ENCODE measurements at regions not wholly inside any gene's neighbourhood (a gene's known extent, or its start where the extent isn't known, plus 50 kb on each side); places are given as distances from the start of the nearest gene placed in this dataset.
A peak's percentile ranks its signal among the peaks of the same experiment; 100 is the strongest.

DNA sequence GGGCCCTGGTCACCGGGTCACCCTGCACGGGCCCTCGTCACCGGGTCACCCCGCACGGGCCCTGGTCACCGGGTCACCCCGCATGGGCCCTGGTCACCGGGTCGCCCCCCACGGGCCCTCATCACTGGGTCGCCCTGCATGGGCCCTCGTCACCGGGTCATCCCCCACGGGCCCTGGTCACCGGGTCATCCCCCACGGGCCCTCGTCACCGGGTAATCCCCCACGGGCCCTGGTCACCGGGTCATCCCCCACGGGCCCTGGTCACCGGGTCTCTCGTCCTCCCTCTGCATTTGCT is 77.6 kb downstream of the RIPK4 start:
- DNase-seq: no peak

GRCh38 chr21:41687633-41688032 is 79.2 kb downstream of the RIPK4 start:
- DNase-seq: no peak

GRCh38 chr21:41686664-41687063 is 80.2 kb downstream of the RIPK4 start:
- DNase-seq: no peak

DNA sequence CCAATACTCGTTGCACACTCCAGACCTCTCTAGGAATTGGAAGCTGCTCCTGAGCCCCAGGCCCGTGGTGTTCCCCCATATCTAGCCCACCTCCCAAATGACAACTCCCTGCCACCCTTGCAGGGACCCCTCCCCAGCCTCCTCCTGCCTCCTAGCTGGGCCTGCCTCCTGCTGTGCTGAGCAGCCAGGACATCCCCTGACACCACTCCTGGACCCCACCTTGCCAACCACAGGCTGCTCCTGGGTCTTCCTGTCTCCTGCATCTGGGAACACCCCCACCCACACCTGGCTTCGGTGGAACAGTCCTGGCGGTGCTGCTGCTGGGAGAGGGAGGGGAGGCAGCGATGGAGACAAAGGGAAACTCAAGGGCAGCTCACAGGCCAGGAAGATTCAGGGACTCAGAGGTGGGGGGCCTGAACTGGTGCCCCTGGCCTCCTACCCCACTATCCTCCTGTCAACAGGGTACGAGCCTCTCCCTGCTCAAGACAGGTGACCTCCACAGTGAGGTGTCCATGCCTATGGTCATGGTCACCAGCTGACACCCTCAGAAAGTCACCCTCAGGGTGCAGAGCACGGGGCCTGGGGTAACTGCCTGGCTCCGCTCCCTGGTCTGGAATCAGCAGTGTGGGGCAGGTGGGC is 81.2 kb downstream of the RIPK4 start:
- DNase-seq: no peak

- no peak for DNase-seq
Measured at GRCh38 chr21:41684381-41685245, 82.2 kb downstream of the RIPK4 start.

DNA sequence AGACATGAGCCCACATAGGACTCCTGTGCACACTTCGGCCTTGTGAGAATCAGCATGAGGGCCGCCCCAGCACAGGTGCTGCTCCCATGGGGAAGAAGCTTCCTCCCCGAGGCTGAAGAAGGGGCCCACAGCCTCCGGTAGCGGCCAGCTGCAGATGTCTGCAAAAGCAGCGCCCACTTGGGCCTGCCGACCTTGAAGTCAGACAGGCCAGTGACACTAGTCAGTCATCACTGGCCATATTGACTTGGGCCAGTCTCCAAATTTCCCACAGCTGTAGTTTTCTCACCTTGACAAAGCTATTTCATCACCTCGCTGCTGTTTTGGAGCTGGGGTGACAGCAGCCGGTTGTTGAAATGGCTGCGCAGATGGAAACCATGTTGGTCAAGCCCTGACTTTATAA is 83.0 kb downstream of the RIPK4 start:
- DNase-seq: no peak

DNA sequence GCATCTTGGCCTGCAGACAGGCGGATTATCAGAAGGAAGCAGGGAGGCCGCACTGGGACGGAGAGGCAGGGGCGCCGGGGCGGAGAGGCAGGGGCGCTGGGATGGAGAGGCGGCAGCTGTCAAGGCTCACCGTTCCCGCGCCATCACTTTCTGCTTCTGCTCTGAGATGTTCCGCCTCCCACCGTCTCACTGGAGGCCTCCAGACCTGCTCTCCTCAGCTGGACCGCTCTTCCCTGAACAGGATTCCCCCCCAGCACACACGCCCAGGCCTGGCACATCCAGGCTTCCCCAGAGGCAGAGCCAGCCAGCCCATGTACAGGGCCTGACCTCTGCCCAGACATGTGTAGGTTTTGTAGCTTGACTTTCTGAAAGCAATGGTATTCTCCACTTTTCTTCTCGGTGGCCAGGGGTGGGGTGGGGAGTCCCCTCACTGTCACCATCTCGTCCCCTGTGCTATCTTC is 84.1 kb downstream of the RIPK4 start:
- DNase-seq: no peak

GRCh38 chr21:41681939-41682718 is 84.7 kb downstream of the RIPK4 start:
- no peak for DNase-seq

- DNase-seq: no peak
Measured at GRCh38 chr21:41681348-41681801, 85.5 kb downstream of the RIPK4 start.

DNA sequence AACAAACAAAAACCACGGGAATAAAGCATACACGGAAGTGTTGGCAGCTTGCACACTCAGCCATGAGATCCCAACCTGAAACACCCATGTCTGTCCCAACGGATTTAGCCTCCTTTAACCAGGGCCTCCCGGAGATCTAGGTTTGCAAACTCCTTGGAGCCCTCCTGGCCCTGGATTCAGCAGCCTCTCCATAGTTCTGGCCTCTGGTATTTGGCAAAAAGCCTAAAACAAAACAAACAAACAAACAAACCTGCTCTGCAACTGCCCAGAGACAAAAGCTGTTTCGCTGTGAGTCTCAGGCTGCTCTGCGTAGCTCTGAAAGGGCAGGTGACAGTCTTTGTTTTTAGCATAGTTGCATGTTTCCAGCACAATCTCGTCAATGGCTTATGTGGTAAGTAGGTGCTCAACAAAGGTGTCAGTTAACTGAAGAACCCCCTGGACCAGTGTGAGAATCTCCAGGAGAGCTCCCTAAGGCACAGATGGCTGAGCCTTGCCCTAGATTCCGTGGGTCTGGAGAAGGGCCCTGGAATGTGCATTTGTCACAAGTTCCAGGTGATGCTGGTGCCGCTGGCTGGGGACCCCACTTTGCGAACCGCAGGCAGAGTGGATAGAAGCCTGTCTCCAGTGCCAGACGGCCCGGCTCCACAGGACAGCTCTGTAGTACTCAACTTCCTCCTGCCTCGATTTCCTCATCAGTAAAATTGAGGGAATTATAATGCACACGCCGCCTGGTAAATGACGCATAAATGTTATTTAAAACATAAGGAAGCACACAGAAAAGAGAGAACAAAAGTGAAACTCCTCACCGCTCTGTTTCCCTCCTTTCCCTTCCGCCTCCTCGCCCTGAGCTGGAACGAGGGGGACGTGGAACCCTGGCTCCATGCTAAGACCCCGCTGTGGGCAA is 86.2 kb downstream of the RIPK4 start:
- no peak for DNase-seq

DNA sequence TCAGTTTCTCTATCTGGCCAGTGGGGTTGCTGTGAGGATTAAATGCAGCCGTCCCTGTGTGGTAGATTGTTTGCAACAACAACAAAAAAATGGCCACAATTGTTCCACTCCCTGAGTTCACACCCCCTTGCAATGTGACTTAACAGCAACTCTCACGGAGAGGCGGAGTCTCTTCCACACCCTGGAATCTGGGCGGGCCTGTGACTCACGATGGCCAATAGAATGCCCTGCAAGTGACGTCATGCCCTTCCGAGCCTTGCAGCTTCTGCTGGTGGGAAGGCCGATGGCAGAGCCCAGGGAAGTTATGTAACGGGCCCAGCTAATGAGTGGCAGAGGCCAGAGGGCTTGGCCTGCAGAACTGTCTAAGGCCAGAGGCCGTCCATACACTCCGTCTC is 87.9 kb downstream of the RIPK4 start:
- peak; percentile 88 for DNase-seq

- no peak for DNase-seq
Measured at GRCh38 chr21:41678016-41678923, 88.6 kb downstream of the RIPK4 start.

- no peak for DNase-seq
Measured at GRCh38 chr21:41677671-41678015, 89.2 kb downstream of the RIPK4 start.

DNA sequence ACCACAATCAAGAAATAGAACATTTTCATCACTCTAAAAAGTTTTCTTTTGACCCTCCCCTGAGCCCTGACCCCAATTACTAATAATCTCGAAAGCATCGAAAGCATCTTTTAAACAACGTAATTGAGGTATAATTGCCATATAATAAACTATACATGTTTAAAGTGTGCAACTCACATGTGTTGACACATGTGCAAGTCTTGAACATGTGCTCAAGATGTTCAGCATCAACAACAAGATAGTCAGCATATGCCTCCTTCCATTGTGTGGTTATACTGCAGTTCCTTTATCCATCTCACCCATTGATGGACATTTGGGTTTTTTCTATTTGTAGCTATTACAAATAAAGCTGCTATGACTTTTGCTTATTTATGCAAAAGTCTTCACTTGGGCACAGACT is 90.7 kb downstream of the RIPK4 start:
- no peak for DNase-seq

DNA sequence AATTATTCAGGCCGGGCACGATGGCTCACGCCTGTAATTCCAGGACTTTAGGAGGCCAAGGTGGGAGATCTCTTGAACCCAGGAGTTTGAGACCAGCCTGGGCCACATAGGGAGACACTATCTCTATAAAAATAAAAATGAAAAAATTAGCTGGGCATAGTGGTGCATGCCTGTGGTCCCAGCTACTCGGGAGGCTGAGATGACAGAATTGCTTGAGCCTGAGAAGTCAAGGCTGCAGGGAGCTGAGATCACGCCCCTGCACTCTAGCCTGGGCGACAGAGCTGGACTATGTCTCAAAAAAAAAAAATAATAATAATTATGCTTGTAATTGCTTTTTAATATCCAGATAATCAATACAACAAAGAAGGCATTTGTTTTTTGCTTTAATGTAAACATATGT is 91.3 kb downstream of the RIPK4 start:
- DNase-seq: no peak

- no peak for DNase-seq
Measured at GRCh38 chr21:41674402-41674801, 92.5 kb downstream of the RIPK4 start.

GRCh38 chr21:41673596-41674335 is 93.1 kb downstream of the RIPK4 start:
- DNase-seq: no peak

DNA sequence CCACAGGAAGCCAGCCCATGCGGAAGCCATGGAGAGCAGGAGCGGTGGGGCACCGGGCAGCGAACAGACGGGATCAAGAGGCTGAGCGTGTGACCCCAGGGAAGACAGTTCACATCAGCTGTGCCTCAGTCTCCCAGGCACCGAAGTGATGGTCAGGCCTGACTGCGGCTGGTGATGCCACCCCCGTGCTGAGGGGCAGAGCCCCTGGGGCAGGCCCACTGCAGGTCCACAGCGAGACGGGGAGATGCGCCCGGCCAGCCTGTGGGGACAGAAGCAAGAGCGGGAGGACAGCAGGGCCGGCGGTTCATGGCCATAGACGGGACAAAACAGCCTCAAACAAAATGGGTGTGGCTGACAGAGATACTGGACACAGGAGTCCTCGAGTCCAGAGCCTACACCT is 93.8 kb downstream of the RIPK4 start:
- DNase-seq: no peak

GRCh38 chr21:41672543-41672915 is 94.3 kb downstream of the RIPK4 start:
- no peak for DNase-seq

GRCh38 chr21:41671859-41672542 is 94.9 kb downstream of the RIPK4 start:
- DNase-seq: no peak
